Stimulated activated CD4-positive, alpha-beta T cell treated with anti-CD3 and anti-CD28 coated beads, Interleukin-12 subunit alpha, Interleukin-12 subunit beta, amount 100 ng/mL, for 48 hours (primary cell): ENCODE measurements at regions not wholly inside any gene's neighbourhood (a gene's known extent, or its start where the extent isn't known, plus 50 kb on each side); places are given as distances from the start of the nearest gene placed in this dataset.

ENCODE experiments used
- DNase-seq, 3 donors: peaks; one replicate each; pipeline ENCODE4 v3.0.0-alpha.2; 2020; ENCODE audit warnings: low read depth in 2 of 3, low spot score in 1 of 3

GRCh38 chr5:174426388-174426787, 298.0 kb upstream of the MSX2 start:
- no peak for DNase-seq

- DNase-seq: no peak
These were observed 297.5 kb upstream of the MSX2 start for GRCh38 chr5:174426851-174427250.

- no peak for DNase-seq
These were observed 297.1 kb upstream of the MSX2 start for GRCh38 chr5:174427304-174427703.

GRCh38 chr5:174428895-174429294, 295.5 kb upstream of the MSX2 start:
- DNase-seq: no peak

GRCh38 chr5:174430940-174431339, 293.4 kb upstream of the MSX2 start:
- no peak for DNase-seq

- no peak for DNase-seq
These were observed 292.9 kb upstream of the MSX2 start for GRCh38 chr5:174431504-174431903.

- no peak for DNase-seq
These were observed 291.3 kb upstream of the MSX2 start for GRCh38 chr5:174433098-174433497.

GRCh38 chr5:174436750-174437149, 287.6 kb upstream of the MSX2 start:
- DNase-seq: no peak

GRCh38 chr5:174444479-174445188, 279.7 kb upstream of the MSX2 start:
- DNase-seq: no peak

GRCh38 chr5:174446446-174446845, 277.9 kb upstream of the MSX2 start:
- no peak for DNase-seq

- no peak for DNase-seq
These were observed 277.4 kb upstream of the MSX2 start for GRCh38 chr5:174446988-174447387.

GRCh38 chr5:174448041-174448440, 276.3 kb upstream of the MSX2 start:
- no peak for DNase-seq

- DNase-seq: no peak
These were observed 275.7 kb upstream of the MSX2 start for GRCh38 chr5:174448662-174449061.

- no peak for DNase-seq
These were observed 270.7 kb upstream of the MSX2 start for GRCh38 chr5:174453690-174454089.

- DNase-seq: no peak
These were observed 269.9 kb upstream of the MSX2 start for GRCh38 chr5:174454464-174454863.

GRCh38 chr5:174454890-174455289, 269.5 kb upstream of the MSX2 start:
- no peak for DNase-seq

GRCh38 chr5:174455301-174455700, 269.1 kb upstream of the MSX2 start:
- DNase-seq: no peak

- no peak for DNase-seq
These were observed 267.2 kb upstream of the MSX2 start for GRCh38 chr5:174457141-174457678.

- DNase-seq: no peak
These were observed 265.2 kb upstream of the MSX2 start for GRCh38 chr5:174459071-174459702.

- DNase-seq: no peak
These were observed 264.4 kb upstream of the MSX2 start for GRCh38 chr5:174459832-174460448.

- no peak for DNase-seq
These were observed 262.3 kb upstream of the MSX2 start for GRCh38 chr5:174462129-174462528.

- DNase-seq: no peak
These were observed 259.7 kb upstream of the MSX2 start for GRCh38 chr5:174464504-174465165.
